22Rv1 (cell line): ENCODE measurements at regions not wholly inside any gene's neighbourhood (a gene's known extent, or its start where the extent isn't known, plus 50 kb on each side); places are given as distances from the start of the nearest gene placed in this dataset.

Experiments used
- ZFX ChIP-seq: fragments of 450-650 bp; IDR thresholded peaks from 2 replicates; pipeline ENCODE4 v1.6.1; 2017; ENCODE audit warnings: antibody characterized with exemption, borderline replicate concordance
- TF ChIP-seq, protein P1 (sequence below): fragments of 450-650 bp; IDR thresholded peaks from 2 replicates; pipeline ENCODE4 v1.5.1; 2017; ENCODE audit warnings: mild to moderate bottlenecking

GRCh38 chr13:79196366-79196765 lies 209.7 kb downstream of the RBM26 start:
- TF ChIP-seq, protein P1, sequence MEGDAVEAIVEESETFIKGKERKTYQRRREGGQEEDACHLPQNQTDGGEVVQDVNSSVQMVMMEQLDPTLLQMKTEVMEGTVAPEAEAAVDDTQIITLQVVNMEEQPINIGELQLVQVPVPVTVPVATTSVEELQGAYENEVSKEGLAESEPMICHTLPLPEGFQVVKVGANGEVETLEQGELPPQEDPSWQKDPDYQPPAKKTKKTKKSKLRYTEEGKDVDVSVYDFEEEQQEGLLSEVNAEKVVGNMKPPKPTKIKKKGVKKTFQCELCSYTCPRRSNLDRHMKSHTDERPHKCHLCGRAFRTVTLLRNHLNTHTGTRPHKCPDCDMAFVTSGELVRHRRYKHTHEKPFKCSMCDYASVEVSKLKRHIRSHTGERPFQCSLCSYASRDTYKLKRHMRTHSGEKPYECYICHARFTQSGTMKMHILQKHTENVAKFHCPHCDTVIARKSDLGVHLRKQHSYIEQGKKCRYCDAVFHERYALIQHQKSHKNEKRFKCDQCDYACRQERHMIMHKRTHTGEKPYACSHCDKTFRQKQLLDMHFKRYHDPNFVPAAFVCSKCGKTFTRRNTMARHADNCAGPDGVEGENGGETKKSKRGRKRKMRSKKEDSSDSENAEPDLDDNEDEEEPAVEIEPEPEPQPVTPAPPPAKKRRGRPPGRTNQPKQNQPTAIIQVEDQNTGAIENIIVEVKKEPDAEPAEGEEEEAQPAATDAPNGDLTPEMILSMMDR: no peak
- TF ChIP-seq ZFX: no peak
